GM12891 (cell line): ENCODE measurements at regions not wholly inside any gene's neighbourhood (a gene's known extent, or its start where the extent isn't known, plus 50 kb on each side); places are given as distances from the start of the nearest gene placed in this dataset.

Experiments
- PAX5 ChIP-seq: IDR thresholded peaks from 2 replicates; pipeline ENCODE4 v1.6.1; 2011; ENCODE audit warnings: low read length, moderate library complexity, mild to moderate bottlenecking; ENCODE audit not compliant: insufficient read depth, severe bottlenecking
- POLR2A ChIP-seq: IDR thresholded peaks from 2 replicates; pipeline ENCODE4 v1.6.1; 2011; ENCODE audit warnings: low read depth, low read length, control low read depth
- POLR2AphosphoS5 ChIP-seq: IDR thresholded peaks from 2 replicates; pipeline ENCODE4 v1.6.1; 2011; ENCODE audit warnings: low read depth, low read length, control low read depth
- TAF1 ChIP-seq: IDR thresholded peaks from 2 replicates; pipeline ENCODE4 v1.6.1; 2011; ENCODE audit warnings: low read depth, low read length, control low read depth

- TF ChIP-seq TAF1 (no peak), POLR2A (no peak), PAX5 (no peak), POLR2AphosphoS5 (no peak)
Observed at GRCh38 chr10:83994325-83994724, 145.0 kb upstream of the GHITM start.
